HEK293T (cell line): ENCODE measurements at regions not wholly inside any gene's neighbourhood (a gene's known extent, or its start where the extent isn't known, plus 50 kb on each side); places are given as distances from the start of the nearest gene placed in this dataset.

ENCODE experiments used
- ELF4 ChIP-seq: fragments of 450-650 bp; IDR thresholded peaks from 2 replicates; pipeline ENCODE4 v1.6.1; 2017; ENCODE audit warnings: antibody characterized with exemption
- FOXK2 ChIP-seq: fragments of 450-650 bp; IDR thresholded peaks from 2 replicates; pipeline ENCODE4 v1.6.1; 2016; ENCODE audit warnings: mild to moderate bottlenecking
- FOXM1 ChIP-seq: fragments of 450-650 bp; IDR thresholded peaks from 2 replicates; pipeline ENCODE4 v1.6.1; 2017; ENCODE audit warnings: mild to moderate bottlenecking, borderline replicate concordance
- HDGF ChIP-seq: fragments of 450-650 bp; IDR thresholded peaks from 2 replicates; pipeline ENCODE4 v1.6.1; 2017; ENCODE audit warnings: antibody characterized with exemption, borderline replicate concordance
- NFRKB ChIP-seq: fragments of 450-650 bp; IDR thresholded peaks from 2 replicates; pipeline ENCODE4 v1.6.1; 2016; ENCODE audit warnings: mild to moderate bottlenecking, moderate library complexity
- SP1 ChIP-seq: fragments of 450-650 bp; IDR thresholded peaks from 2 replicates; pipeline ENCODE4 v1.6.1; 2017
- SUZ12 ChIP-seq: fragments of 450-650 bp; IDR thresholded peaks from 2 replicates; pipeline ENCODE4 v1.6.1; 2016; ENCODE audit warnings: mild to moderate bottlenecking
- TARDBP ChIP-seq: fragments of 450-650 bp; IDR thresholded peaks from 2 replicates; pipeline ENCODE4 v1.6.1; 2016
- ZNF384 ChIP-seq: fragments of 450-650 bp; IDR thresholded peaks from 2 replicates; pipeline ENCODE4 v1.6.1; 2016

GRCh38 chr14:41280745-41281144 lies 325.9 kb upstream of the LRFN5 start:
- TF ChIP-seq SP1 (no peak), NFRKB (no peak), FOXM1 (no peak), TARDBP (no peak), FOXK2 (no peak), ELF4 (no peak), HDGF (no peak), ZNF384 (no peak), SUZ12 (no peak)
